Stimulated activated CD4-positive, alpha-beta T cell treated with anti-CD3 and anti-CD28 coated beads, Interleukin-15, amount 100 ng/mL, for 24 hours (primary cell): ENCODE measurements at regions not wholly inside any gene's neighbourhood (a gene's known extent, or its start where the extent isn't known, plus 50 kb on each side); places are given as distances from the start of the nearest gene placed in this dataset.
"Not testable (repeated sequence)": the region's sequence is repeated elsewhere in the genome, so short reads cannot be mapped to it uniquely, and the experiment has no call there.

ENCODE experiments used
- DNase-seq: peaks from one replicate; pipeline ENCODE4 v3.0.0-alpha.2; 2020

GRCh38 chr1:198809247-198809646, 170.4 kb downstream of the PTPRC start:
- DNase-seq: no peak

GRCh38 chr1:198811449-198811848, 172.6 kb downstream of the PTPRC start:
- no peak for DNase-seq

GRCh38 chr1:198823626-198824025, 184.8 kb downstream of the PTPRC start:
- no peak for DNase-seq

GRCh38 chr1:198825254-198825653, 186.4 kb downstream of the PTPRC start:
- no peak for DNase-seq

GRCh38 chr1:198829356-198829755, 190.5 kb downstream of the PTPRC start:
- DNase-seq: no peak

GRCh38 chr1:198829944-198830343, 191.1 kb downstream of the PTPRC start:
- DNase-seq: no peak

- no peak for DNase-seq
Observed at GRCh38 chr1:198830412-198830811, 191.6 kb downstream of the PTPRC start.

- no peak for DNase-seq
Observed at GRCh38 chr1:198833706-198834503, 195.1 kb downstream of the PTPRC start.

- no peak for DNase-seq
Observed at GRCh38 chr1:198837278-198838021, 198.6 kb downstream of the PTPRC start.

GRCh38 chr1:198838022-198838342, 199.1 kb downstream of the PTPRC start:
- DNase-seq: no peak

- no peak for DNase-seq
Observed at GRCh38 chr1:198841477-198841876, 202.6 kb downstream of the PTPRC start.

GRCh38 chr1:198842686-198843085, 203.8 kb downstream of the PTPRC start:
- no peak for DNase-seq

- DNase-seq: no peak
Observed at GRCh38 chr1:198845271-198845670, 206.4 kb downstream of the PTPRC start.

GRCh38 chr1:198845851-198846250, 207.0 kb downstream of the PTPRC start:
- DNase-seq: no peak

GRCh38 chr1:198846556-198846955, 207.7 kb downstream of the PTPRC start:
- no peak for DNase-seq

- DNase-seq: no peak
Observed at GRCh38 chr1:198848206-198848605, 209.4 kb downstream of the PTPRC start.

- no peak for DNase-seq
Observed at GRCh38 chr1:198848649-198849048, 209.8 kb downstream of the PTPRC start.

- no peak for DNase-seq
Observed at GRCh38 chr1:198849093-198849492, 210.3 kb downstream of the PTPRC start.

GRCh38 chr1:198850196-198850595, 211.4 kb downstream of the PTPRC start:
- no peak for DNase-seq

- not testable (repeated sequence) for DNase-seq
Observed at GRCh38 chr1:198850966-198851365, 212.1 kb downstream of the PTPRC start.

GRCh38 chr1:198856601-198857000, 217.8 kb downstream of the PTPRC start:
- no peak for DNase-seq

- DNase-seq: no peak
Observed at GRCh38 chr1:198858033-198858432, 219.2 kb downstream of the PTPRC start.

- DNase-seq: no peak
Observed at GRCh38 chr1:198860371-198860770, 221.5 kb downstream of the PTPRC start.

- no peak for DNase-seq
Observed at GRCh38 chr1:198861636-198862035, 222.8 kb downstream of the PTPRC start.

GRCh38 chr1:198864695-198865094, 225.9 kb downstream of the PTPRC start:
- DNase-seq: no peak
